ENCODE measurements at regions not wholly inside any gene's neighbourhood (a gene's known extent, or its start where the extent isn't known, plus 50 kb on each side); places are given as distances from the start of the nearest gene placed in this dataset.
"Not testable (repeated sequence)": the region's sequence is repeated elsewhere in the genome, so short reads cannot be mapped to it uniquely, and the experiment has no call there.

DNA sequence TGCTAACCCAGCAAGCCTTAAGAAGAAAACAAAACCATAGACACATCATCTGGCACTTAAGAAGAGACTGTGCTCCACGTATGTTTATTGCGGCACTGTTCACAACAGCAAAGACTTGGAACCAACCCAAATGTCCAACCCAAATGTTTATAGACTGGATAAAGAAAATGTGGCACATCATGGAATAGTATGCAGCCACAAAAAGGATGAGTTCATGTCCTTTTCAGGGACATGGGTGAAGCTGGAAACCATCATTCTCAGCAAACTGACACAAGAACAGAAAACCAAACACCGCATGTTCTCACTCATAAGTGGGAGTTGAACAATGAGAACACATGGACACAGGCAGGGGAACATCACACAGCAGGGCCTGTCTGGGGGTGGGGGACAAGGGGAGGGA lies 76.5 kb upstream of the PLEKHG1 start:
- TF ChIP-seq EZH2 (IDR thresholded peaks at IDR 0.05; ENCODE audit: borderline replicate concordance); EZH2phosphoT487 (IDR thresholded peaks at IDR 0.05; ENCODE audit: low read depth, severe bottlenecking, unreplicated experiment): not testable (repeated sequence)
- TF ChIP-seq, protein P1, sequence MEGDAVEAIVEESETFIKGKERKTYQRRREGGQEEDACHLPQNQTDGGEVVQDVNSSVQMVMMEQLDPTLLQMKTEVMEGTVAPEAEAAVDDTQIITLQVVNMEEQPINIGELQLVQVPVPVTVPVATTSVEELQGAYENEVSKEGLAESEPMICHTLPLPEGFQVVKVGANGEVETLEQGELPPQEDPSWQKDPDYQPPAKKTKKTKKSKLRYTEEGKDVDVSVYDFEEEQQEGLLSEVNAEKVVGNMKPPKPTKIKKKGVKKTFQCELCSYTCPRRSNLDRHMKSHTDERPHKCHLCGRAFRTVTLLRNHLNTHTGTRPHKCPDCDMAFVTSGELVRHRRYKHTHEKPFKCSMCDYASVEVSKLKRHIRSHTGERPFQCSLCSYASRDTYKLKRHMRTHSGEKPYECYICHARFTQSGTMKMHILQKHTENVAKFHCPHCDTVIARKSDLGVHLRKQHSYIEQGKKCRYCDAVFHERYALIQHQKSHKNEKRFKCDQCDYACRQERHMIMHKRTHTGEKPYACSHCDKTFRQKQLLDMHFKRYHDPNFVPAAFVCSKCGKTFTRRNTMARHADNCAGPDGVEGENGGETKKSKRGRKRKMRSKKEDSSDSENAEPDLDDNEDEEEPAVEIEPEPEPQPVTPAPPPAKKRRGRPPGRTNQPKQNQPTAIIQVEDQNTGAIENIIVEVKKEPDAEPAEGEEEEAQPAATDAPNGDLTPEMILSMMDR (IDR thresholded peaks at IDR 0.05; ENCODE audit: poor library complexity), result not testable (repeated sequence)

Measured in hepatocyte (in vitro differentiated cells).